ENCODE measurements at regions not wholly inside any gene's neighbourhood (a gene's known extent, or its start where the extent isn't known, plus 50 kb on each side); places are given as distances from the start of the nearest gene placed in this dataset.
"Not testable (repeated sequence)": the region's sequence is repeated elsewhere in the genome, so short reads cannot be mapped to it uniquely, and the experiment has no call there.

DNA sequence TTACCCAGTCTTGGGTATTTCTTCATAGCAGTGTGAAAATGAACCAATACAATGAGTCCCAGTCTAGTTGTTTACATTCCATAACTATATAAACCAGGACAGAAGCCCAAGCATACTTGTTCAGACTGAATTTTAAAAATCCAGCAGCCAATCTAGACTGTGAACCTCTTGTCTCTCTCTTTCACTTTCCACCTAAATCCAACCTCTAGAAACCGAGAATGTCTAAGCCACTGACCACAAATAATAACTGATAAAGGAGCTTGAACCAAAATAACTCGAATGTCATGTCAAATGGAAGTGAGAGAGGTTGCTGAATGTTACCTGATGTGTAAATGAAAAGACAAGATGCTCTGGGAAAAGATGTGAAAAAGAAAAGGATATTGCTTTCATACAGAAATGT, 544.7 kb downstream of the NLGN4X start:
- Histone ChIP-seq H3K36me3 (ENCODE audit: control insufficient read depth, low read length) (no peaks in the 10 kb centered on the region), H3F3A (ENCODE audit: control insufficient read depth, insufficient read depth) (no peaks in the 10 kb centered on the region), H3K4me1 (ENCODE audit: control insufficient read depth, low read length) (no peaks in the 10 kb centered on the region), H3K27ac (ENCODE audit: low read depth, low read length) (no peak overlapping the region), H3K4me3 (ENCODE audit: low read length) (no peak overlapping the region), H3K4me2 (ENCODE audit: low read length) (no peak overlapping the region), H3K9me2 (replicated peaks; ENCODE audit: control insufficient read depth, low read length) (no peaks in the 10 kb centered on the region), H3K9me3 (ENCODE audit: control insufficient read depth, insufficient read depth, low read length) (no peaks in the 10 kb centered on the region), H3K79me2 (ENCODE audit: control insufficient read depth, low read length) (no peaks in the 10 kb centered on the region), H4K20me1 (ENCODE audit: control insufficient read depth, insufficient read depth, low read depth, low read length) (no peaks in the 10 kb centered on the region), H3K27me3 (ENCODE audit: control insufficient read depth, low read length) (no peaks in the 10 kb centered on the region)
- TF ChIP-seq, protein P1, sequence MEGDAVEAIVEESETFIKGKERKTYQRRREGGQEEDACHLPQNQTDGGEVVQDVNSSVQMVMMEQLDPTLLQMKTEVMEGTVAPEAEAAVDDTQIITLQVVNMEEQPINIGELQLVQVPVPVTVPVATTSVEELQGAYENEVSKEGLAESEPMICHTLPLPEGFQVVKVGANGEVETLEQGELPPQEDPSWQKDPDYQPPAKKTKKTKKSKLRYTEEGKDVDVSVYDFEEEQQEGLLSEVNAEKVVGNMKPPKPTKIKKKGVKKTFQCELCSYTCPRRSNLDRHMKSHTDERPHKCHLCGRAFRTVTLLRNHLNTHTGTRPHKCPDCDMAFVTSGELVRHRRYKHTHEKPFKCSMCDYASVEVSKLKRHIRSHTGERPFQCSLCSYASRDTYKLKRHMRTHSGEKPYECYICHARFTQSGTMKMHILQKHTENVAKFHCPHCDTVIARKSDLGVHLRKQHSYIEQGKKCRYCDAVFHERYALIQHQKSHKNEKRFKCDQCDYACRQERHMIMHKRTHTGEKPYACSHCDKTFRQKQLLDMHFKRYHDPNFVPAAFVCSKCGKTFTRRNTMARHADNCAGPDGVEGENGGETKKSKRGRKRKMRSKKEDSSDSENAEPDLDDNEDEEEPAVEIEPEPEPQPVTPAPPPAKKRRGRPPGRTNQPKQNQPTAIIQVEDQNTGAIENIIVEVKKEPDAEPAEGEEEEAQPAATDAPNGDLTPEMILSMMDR (IDR thresholded peaks at IDR 0.05; ENCODE audit: low read depth, low read length, poor library complexity, severe bottlenecking), result no peak
- no peak for TF ChIP-seq EZH2phosphoT487 (IDR thresholded peaks at IDR 0.05; ENCODE audit: borderline replicate concordance, low read length)

DNA sequence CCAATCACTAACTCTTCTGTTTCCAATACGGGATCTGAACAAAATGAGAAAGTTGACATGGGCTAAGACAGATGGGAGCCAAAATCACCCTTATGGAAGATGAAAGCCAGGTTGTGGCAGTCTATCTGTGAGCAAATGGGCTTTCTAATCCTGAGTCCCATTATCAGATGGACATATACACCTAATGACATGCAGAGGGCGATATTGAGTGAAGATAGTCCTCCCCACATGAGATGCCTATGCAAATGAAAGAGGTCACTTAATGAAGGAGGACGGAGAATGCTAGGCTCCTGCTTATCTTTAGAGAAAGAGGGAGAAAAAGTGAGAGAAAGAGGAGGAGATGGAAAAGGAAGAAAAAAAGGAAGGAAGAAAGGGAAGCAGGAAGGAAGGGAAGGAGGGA, 547.5 kb downstream of the NLGN4X start:
- H3K4me2 ChIP-seq (ENCODE audit: low read length), result no peak overlapping the region
- H3K36me3 ChIP-seq (ENCODE audit: control insufficient read depth, low read length), result no peaks in the 10 kb centered on the region
- H4K20me1 ChIP-seq (ENCODE audit: control insufficient read depth, insufficient read depth, low read depth, low read length), result no peaks in the 10 kb centered on the region
- H3K27me3 ChIP-seq (ENCODE audit: control insufficient read depth, low read length), result no peaks in the 10 kb centered on the region
- H3K4me3 ChIP-seq (ENCODE audit: low read length), result no peak overlapping the region
- H3K27ac ChIP-seq (ENCODE audit: low read depth, low read length), result no peak overlapping the region
- no peaks in the 10 kb centered on the region for H3K9me2 ChIP-seq (replicated peaks; ENCODE audit: control insufficient read depth, low read length)
- no peaks in the 10 kb centered on the region for H3K9me3 ChIP-seq (ENCODE audit: control insufficient read depth, insufficient read depth, low read length)
- no peak for TF ChIP-seq EZH2phosphoT487 (IDR thresholded peaks at IDR 0.05; ENCODE audit: borderline replicate concordance, low read length)
- TF ChIP-seq, protein P1 (IDR thresholded peaks at IDR 0.05; ENCODE audit: low read depth, low read length, poor library complexity, severe bottlenecking), result no peak
- no peaks in the 10 kb centered on the region for H3F3A ChIP-seq (ENCODE audit: control insufficient read depth, insufficient read depth)
- no peaks in the 10 kb centered on the region for H3K4me1 ChIP-seq (ENCODE audit: control insufficient read depth, low read length)
- H3K79me2 ChIP-seq (ENCODE audit: control insufficient read depth, low read length), result no peaks in the 10 kb centered on the region

DNA sequence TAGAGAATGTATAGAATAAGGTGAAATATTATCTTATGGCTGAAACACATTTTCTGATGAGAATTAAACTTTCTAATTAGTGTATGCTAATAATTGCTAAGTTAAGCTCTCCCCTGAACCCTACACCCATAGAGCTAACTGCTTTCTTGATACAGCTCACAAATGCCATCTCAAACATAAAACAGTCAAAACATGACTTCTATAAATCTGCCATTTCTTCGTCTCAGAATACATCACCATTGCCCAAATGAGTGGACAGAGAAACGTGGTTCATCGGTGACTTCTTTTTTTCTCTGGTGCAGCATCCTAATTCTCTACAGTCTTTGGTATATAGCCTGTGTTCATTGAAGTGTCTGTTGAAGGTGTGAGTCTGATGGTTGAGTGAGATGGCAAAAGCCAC, 554.6 kb downstream of the NLGN4X start:
- Histone ChIP-seq H3K27ac (ENCODE audit: low read depth, low read length) (no peak overlapping the region), H4K20me1 (ENCODE audit: control insufficient read depth, insufficient read depth, low read depth, low read length) (no peaks in the 10 kb centered on the region), H3K27me3 (ENCODE audit: control insufficient read depth, low read length) (no peaks in the 10 kb centered on the region), H3K4me3 (ENCODE audit: low read length) (no peak overlapping the region), H3K4me2 (ENCODE audit: low read length) (no peak overlapping the region), H3F3A (ENCODE audit: control insufficient read depth, insufficient read depth) (no peaks in the 10 kb centered on the region), H3K36me3 (ENCODE audit: control insufficient read depth, low read length) (no peaks in the 10 kb centered on the region), H3K4me1 (ENCODE audit: control insufficient read depth, low read length) (no peaks in the 10 kb centered on the region), H3K9me2 (replicated peaks; ENCODE audit: control insufficient read depth, low read length) (no peaks in the 10 kb centered on the region), H3K79me2 (ENCODE audit: control insufficient read depth, low read length) (no peaks in the 10 kb centered on the region), H3K9me3 (ENCODE audit: control insufficient read depth, insufficient read depth, low read length) (no peaks in the 10 kb centered on the region)
- TF ChIP-seq, protein P1 (IDR thresholded peaks at IDR 0.05; ENCODE audit: low read depth, low read length, poor library complexity, severe bottlenecking), result no peak
- no peak for TF ChIP-seq EZH2phosphoT487 (IDR thresholded peaks at IDR 0.05; ENCODE audit: borderline replicate concordance, low read length)

DNA sequence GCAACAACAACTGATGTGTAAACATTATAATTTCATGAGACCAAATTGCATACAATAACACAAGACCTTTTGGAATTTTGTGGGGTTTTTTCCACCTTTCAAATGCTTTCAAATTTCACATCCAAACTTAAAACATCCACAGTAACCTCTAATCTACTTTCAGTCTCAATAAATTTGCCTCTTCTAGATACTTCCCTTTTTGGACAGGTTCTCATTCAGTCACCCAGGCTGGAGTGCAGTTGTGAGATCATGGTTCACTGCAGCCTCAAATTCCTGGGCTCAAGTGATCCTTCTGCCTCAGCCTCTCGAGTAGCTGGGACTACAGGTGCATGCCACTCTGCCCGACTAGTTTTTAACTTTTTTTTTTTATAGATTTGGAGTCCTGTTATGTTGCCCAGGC, 556.6 kb downstream of the NLGN4X start:
- Histone ChIP-seq H4K20me1 (ENCODE audit: control insufficient read depth, insufficient read depth, low read depth, low read length) (no peaks in the 10 kb centered on the region), H3K4me1 (ENCODE audit: control insufficient read depth, low read length) (no peaks in the 10 kb centered on the region), H3K79me2 (ENCODE audit: control insufficient read depth, low read length) (no peaks in the 10 kb centered on the region), H3K4me2 (ENCODE audit: low read length) (no peak overlapping the region), H3K27ac (ENCODE audit: low read depth, low read length) (no peak overlapping the region), H3F3A (ENCODE audit: control insufficient read depth, insufficient read depth) (no peaks in the 10 kb centered on the region), H3K9me3 (ENCODE audit: control insufficient read depth, insufficient read depth, low read length) (no peaks in the 10 kb centered on the region), H3K9me2 (replicated peaks; ENCODE audit: control insufficient read depth, low read length) (no peaks in the 10 kb centered on the region), H3K4me3 (ENCODE audit: low read length) (no peak overlapping the region), H3K27me3 (ENCODE audit: control insufficient read depth, low read length) (no peaks in the 10 kb centered on the region), H3K36me3 (ENCODE audit: control insufficient read depth, low read length) (no peaks in the 10 kb centered on the region)
- no peak for TF ChIP-seq EZH2phosphoT487 (IDR thresholded peaks at IDR 0.05; ENCODE audit: borderline replicate concordance, low read length)
- TF ChIP-seq, protein P1 (IDR thresholded peaks at IDR 0.05; ENCODE audit: low read depth, low read length, poor library complexity, severe bottlenecking), result no peak

DNA sequence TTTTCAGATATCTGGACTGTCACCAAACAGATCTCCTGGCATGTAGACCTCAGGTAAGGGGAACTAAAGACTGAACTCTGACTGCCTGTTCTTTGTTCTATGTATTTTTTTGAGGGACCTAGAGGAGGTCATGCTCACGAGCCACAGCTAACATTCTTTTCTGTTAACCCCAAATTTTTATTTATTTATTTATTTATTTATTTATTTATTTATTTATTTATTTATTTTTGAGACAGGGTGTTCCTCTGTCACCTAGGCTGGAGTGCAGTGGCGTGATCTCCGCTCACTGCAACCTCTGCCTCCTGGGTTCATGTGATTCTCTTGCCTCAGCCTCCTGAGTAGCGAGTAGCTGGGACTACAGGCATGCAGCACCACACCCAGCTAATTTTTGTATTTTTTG, 562.0 kb downstream of the NLGN4X start:
- not testable (repeated sequence) for H3K9me2 ChIP-seq (replicated peaks; ENCODE audit: control insufficient read depth, low read length); H3K4me1 ChIP-seq (ENCODE audit: control insufficient read depth, low read length); H4K20me1 ChIP-seq (ENCODE audit: control insufficient read depth, insufficient read depth, low read depth, low read length); H3K27me3 ChIP-seq (ENCODE audit: control insufficient read depth, low read length); H3K9me3 ChIP-seq (ENCODE audit: control insufficient read depth, insufficient read depth, low read length); H3K79me2 ChIP-seq (ENCODE audit: control insufficient read depth, low read length); H3F3A ChIP-seq (ENCODE audit: control insufficient read depth, insufficient read depth); H3K27ac ChIP-seq (ENCODE audit: low read depth, low read length); H3K4me2 ChIP-seq (ENCODE audit: low read length); H3K36me3 ChIP-seq (ENCODE audit: control insufficient read depth, low read length); H3K4me3 ChIP-seq (ENCODE audit: low read length)

Measured in DOHH2 (cell line).